Fibroblast of mammary gland (primary cell): ENCODE measurements at regions not wholly inside any gene's neighbourhood (a gene's known extent, or its start where the extent isn't known, plus 50 kb on each side); places are given as distances from the start of the nearest gene placed in this dataset.
A peak's percentile ranks its signal among the peaks of the same experiment; 100 is the strongest.

Source experiments
- DNase-seq: peaks from one replicate; pipeline ENCODE4 v3.0.0-alpha.2; 2010; ENCODE audit warnings: low read depth
- H3K4me3 ChIP-seq: 2 replicates; pipeline ENCODE4 v1.5.1; 2011; ENCODE audit warnings: low read depth, mild to moderate bottlenecking, low read length, moderate library complexity; ENCODE audit not compliant: control insufficient read depth
- TF ChIP-seq, protein P1 (sequence below): conservative IDR thresholded peaks from 2 replicates; pipeline ENCODE4 v1.5.1; 2011; ENCODE audit warnings: low read depth, low read length, inconsistent platforms; ENCODE audit not compliant: control insufficient read depth, insufficient read depth

DNA sequence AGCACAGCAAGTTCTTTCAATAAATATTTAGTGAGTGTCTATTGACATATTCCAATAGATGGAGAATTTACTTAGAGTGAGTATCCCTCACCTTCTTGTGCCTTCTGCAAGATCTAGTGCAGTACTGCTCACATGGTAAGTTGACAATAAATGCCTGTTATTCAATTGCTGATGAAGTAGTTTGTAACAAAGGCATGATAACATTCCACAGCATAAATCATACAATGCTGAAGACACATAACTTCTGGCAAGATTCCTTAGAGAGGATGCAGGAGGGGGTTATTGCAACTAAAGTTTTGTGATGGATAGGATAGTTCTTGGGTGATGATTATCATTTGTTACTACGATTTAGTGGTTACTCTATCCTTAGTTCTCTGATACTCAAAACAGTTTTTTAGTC, 112.2 kb upstream of the RBMS3 start:
- no peak for DNase-seq
- TF ChIP-seq, protein P1, sequence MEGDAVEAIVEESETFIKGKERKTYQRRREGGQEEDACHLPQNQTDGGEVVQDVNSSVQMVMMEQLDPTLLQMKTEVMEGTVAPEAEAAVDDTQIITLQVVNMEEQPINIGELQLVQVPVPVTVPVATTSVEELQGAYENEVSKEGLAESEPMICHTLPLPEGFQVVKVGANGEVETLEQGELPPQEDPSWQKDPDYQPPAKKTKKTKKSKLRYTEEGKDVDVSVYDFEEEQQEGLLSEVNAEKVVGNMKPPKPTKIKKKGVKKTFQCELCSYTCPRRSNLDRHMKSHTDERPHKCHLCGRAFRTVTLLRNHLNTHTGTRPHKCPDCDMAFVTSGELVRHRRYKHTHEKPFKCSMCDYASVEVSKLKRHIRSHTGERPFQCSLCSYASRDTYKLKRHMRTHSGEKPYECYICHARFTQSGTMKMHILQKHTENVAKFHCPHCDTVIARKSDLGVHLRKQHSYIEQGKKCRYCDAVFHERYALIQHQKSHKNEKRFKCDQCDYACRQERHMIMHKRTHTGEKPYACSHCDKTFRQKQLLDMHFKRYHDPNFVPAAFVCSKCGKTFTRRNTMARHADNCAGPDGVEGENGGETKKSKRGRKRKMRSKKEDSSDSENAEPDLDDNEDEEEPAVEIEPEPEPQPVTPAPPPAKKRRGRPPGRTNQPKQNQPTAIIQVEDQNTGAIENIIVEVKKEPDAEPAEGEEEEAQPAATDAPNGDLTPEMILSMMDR = no peak

DNA sequence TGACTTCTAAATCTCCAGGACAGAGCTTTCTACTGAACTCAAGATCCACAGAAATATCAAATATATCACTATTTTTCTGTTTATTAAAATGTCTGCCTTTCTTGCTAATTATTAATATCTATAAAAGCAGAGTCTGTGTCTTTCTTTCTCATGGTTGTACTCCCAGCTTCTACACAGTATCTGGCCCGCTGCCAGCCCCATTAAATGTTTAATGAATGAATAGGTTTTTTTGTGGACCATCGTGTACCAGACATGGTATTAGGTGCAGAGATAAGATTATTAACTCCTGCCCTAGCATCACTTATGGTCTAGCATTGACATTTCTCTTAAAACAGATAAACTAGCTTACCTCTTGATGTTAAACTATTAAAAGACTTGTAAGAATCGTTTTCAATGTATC, 111.4 kb upstream of the RBMS3 start:
- H3K4me3 ChIP-seq = no peak overlapping the region
- TF ChIP-seq, protein P1 = no peak
- no peak for DNase-seq

More for the DNA sequence above, 112.2 kb upstream of the RBMS3 start:
- no peak overlapping the region for H3K4me3 ChIP-seq

DNA sequence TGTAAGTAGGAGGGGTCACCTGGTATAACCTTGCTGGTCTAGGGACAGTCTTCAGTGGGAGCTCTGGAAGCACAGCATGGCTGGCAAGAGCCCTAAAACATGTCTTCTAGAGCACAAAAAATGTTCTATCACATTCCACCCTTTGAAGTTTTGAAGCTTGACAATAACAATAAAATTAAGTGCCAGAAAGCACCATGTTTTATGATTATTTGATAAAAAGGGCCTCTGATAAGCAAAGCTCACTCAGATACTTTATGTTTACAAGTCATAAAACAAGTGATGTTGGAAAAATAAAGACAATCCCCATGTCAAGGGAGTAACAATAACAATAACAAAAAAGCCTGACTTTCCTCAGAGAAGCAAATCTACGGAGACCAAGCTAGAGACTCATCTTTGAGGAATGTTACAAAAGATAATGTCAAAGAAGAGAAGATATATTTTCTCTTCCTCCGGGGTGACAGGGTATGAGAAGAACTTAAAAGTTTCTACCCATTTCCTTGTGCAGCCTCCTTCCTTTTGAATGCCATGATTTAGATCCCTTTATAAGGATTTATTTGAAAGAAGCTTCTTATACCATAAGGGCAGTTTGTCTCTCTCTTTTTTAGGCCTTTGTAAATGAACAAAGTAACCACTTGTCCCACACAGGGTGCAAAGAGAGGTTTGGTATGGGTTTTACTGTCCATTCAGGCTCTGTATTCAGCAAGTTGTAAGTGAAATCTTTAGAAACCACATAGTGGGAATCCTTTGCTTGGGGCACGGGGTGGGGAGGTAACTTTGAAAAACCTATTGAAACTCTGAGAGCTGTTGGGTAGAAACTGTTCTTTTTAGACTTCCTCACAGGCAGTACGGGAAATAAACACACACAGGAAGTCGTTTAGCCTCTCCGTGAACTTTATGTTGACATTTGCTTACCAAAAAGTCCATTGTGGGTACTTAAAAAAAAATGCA, 109.6 kb upstream of the RBMS3 start:
- DNase-seq = peak; percentile 24
- no peak overlapping the region for H3K4me3 ChIP-seq
- TF ChIP-seq, protein P1 = no peak

DNA sequence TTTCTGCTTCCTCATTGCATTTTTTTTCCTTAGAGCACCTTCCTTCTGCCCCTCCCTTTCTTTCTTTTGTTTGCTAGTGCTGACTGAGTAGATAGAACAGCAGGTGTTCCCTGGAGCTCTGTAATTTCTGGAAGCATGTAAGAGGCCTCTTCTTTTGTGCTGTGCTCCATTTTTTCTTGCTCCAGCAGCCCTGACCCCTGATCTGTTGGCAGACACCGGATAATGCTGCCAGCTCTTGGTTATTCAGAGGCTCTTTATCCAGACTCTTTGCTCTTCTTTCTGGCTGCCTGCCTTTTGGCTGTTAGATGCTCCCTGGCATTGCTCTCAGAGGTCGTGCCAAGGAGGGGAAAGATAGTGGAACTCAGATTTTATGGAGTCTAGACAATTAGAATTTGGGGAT, 104.4 kb upstream of the RBMS3 start:
- TF ChIP-seq, protein P1 = no peak

DNA sequence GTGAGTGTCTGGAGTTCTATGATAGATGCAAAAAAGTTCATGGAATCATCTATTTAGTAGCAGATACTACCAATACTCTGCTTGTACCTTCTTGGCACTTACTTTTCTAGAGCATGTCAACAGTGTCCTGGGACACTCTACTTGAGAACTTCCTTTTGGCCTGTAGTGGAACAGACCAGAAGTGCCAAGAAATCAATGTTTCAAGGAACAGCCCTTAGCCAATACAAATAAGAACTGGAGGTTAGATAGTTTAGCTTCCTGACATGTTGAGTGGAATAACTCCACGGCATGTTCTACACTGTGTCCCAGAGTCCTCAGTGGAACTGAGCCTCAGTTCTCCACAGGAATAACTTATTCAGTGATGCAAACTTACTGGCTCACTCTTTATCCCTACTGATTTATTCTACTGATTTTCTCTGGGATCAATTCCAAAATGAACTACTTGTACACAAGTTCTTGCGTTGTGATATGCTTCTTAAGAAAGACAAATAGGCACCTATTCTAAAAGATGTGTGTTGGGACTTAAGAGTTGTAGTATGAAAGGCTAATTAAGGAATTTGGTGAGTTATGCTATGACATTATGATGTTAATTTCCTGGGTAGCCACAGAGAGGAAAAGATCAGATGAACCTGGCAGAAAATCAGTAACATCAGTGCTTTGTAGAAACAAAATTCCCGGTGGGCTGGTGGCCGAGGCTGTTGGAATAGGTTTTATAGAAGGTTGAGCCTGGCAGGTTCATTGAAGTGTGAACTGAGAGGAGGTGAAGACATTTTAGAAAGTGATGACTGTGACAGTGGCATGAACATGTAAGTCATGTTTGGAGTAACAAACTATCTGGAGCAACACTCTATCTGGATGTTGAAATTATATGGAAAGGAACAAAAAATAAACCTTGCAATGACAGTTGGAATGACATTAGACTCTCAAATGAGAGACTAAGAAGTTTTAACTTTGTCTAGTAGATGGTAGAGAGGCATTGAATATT, 101.8 kb upstream of the RBMS3 start:
- TF ChIP-seq, protein P1 = no peak
- no peak overlapping the region for H3K4me3 ChIP-seq
- no peak for DNase-seq

More for the DNA sequence above, 104.4 kb upstream of the RBMS3 start:
- no peak overlapping the region for H3K4me3 ChIP-seq
- DNase-seq = no peak

DNA sequence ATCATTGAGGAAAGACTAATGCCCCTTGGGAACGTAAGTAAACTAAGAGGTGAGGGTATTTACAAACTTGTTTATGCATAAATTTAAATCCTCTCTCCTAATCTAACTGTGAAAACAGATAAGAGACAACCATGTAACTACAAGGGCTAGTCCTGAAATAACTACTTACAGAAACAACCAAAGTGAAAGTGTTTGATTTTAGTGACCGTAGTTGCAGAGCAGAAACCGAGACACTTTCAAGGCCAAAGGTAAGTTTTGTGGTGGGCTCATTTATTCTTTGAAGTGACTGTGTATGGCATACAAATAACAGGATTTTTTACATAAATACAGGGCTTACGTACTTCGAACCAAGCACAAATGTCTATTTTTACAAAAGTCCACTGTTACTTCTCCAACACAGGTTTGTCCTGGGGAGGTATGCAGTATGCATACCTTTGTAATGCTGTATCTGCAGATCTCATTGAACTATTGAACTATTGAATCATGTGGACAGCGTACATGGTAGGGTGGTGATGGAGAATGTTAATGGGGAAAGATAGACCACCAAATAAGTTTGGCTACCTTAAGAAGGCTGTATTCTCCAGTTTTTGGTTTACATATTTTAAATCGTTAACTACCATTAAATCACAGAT, 99.6 kb upstream of the RBMS3 start:
- no peak overlapping the region for H3K4me3 ChIP-seq
- no peak for DNase-seq
- TF ChIP-seq, protein P1 = no peak
